DND-41 (cell line): ENCODE measurements at regions not wholly inside any gene's neighbourhood (a gene's known extent, or its start where the extent isn't known, plus 50 kb on each side); places are given as distances from the start of the nearest gene placed in this dataset.
"Not testable (repeated sequence)": the region's sequence is repeated elsewhere in the genome, so short reads cannot be mapped to it uniquely, and the experiment has no call there.

Experiments
- CTCF ChIP-seq: IDR thresholded peaks from 2 replicates; pipeline ENCODE4 v1.5.1; 2012; ENCODE audit warnings: borderline replicate concordance, low read length, moderate library complexity, mild to moderate bottlenecking; ENCODE audit not compliant: poor library complexity, severe bottlenecking; ENCODE audit errors: extremely low read depth
- EZH2 ChIP-seq: IDR thresholded peaks from 3 replicates; pipeline ENCODE4 v1.6.1; 2012; ENCODE audit warnings: borderline replicate concordance, low read depth, mild to moderate bottlenecking, moderate library complexity, low read length, inconsistent platforms; ENCODE audit not compliant: severe bottlenecking

GRCh38 chr14:80286744-80287143 lies 75.4 kb upstream of the DIO2 start:
- not testable (repeated sequence) for TF ChIP-seq CTCF, EZH2
